ENCODE measurements at regions not wholly inside any gene's neighbourhood (a gene's known extent, or its start where the extent isn't known, plus 50 kb on each side); places are given as distances from the start of the nearest gene placed in this dataset.

- TF ChIP-seq YY1 (IDR thresholded peaks at IDR 0.05; ENCODE audit: insufficient read depth, insufficient read length): no peak
- TF ChIP-seq ZNF274 (IDR thresholded peaks at IDR 0.05; ENCODE audit: low read depth, low read length): no peak
- no peak for TF ChIP-seq SUZ12 (IDR thresholded peaks at IDR 0.05; ENCODE audit: extremely low read depth, insufficient read depth, insufficient read length)
Measured at GRCh38 chr3:59406943-59407342, 357.1 kb upstream of the CFAP20DC start.
